COR-L47 (cell line): ENCODE measurements at regions not wholly inside any gene's neighbourhood (a gene's known extent, or its start where the extent isn't known, plus 50 kb on each side); places are given as distances from the start of the nearest gene placed in this dataset.

ENCODE experiments used
- DNase-seq: peaks from one replicate; lab custom pipeline; 2025; lab: John Stamatoyannopoulos, UW

GRCh38 chr4:149296503-149296902, 519.1 kb downstream of the IQCM start:
- no peak for DNase-seq

GRCh38 chr4:149296084-149296483, 519.6 kb downstream of the IQCM start:
- DNase-seq: no peak

- no peak for DNase-seq
These were observed 521.0 kb downstream of the IQCM start for GRCh38 chr4:149294601-149295000.

GRCh38 chr4:149293046-149293649, 522.5 kb downstream of the IQCM start:
- no peak for DNase-seq

GRCh38 chr4:149292425-149293007, 523.1 kb downstream of the IQCM start:
- DNase-seq: no peak

GRCh38 chr4:149291463-149291862, 524.2 kb downstream of the IQCM start:
- peak; percentile 6 for DNase-seq

GRCh38 chr4:149280806-149281205, 534.8 kb downstream of the IQCM start:
- no peak for DNase-seq

- no peak for DNase-seq
These were observed 535.9 kb downstream of the IQCM start for GRCh38 chr4:149279776-149280175.

- no peak for DNase-seq
These were observed 536.3 kb downstream of the IQCM start for GRCh38 chr4:149279331-149279730.

- DNase-seq: no peak
These were observed 537.9 kb downstream of the IQCM start for GRCh38 chr4:149277705-149278104.

- no peak for DNase-seq
These were observed 545.8 kb downstream of the IQCM start for GRCh38 chr4:149269835-149270234.

GRCh38 chr4:149266301-149266700, 549.3 kb downstream of the IQCM start:
- DNase-seq: no peak

- no peak for DNase-seq
These were observed 550.0 kb downstream of the IQCM start for GRCh38 chr4:149265645-149266044.

- peak; percentile 54 for DNase-seq
These were observed 551.4 kb downstream of the IQCM start for GRCh38 chr4:149264093-149264733.

- no peak for DNase-seq
These were observed 567.4 kb downstream of the IQCM start for GRCh38 chr4:149248191-149248764.

GRCh38 chr4:149247164-149247563, 568.5 kb downstream of the IQCM start:
- no peak for DNase-seq

- no peak for DNase-seq
These were observed 570.3 kb downstream of the IQCM start for GRCh38 chr4:149245333-149245732.

- DNase-seq: no peak
These were observed 577.5 kb downstream of the IQCM start for GRCh38 chr4:149238097-149238496.

- no peak for DNase-seq
These were observed 580.8 kb downstream of the IQCM start for GRCh38 chr4:149234798-149235197.

- DNase-seq: no peak
These were observed 592.0 kb downstream of the IQCM start for GRCh38 chr4:149223659-149224058.

GRCh38 chr4:149218672-149219071, 597.0 kb downstream of the IQCM start:
- DNase-seq: no peak

GRCh38 chr4:149214301-149214700, 601.3 kb downstream of the IQCM start:
- no peak for DNase-seq

GRCh38 chr4:149211876-149212275, 603.8 kb downstream of the IQCM start:
- no peak for DNase-seq
